Activated B cell treated with CpG ODN at 0.5 μM for 24 hours (primary cell): ENCODE measurements at regions not wholly inside any gene's neighbourhood (a gene's known extent, or its start where the extent isn't known, plus 50 kb on each side); places are given as distances from the start of the nearest gene placed in this dataset.

Experiments
- ATAC-seq: fragments of 200-7000 bp; cut with Tn5 transposase; one replicate; pipeline ENCODE4 v1.10.0; 2021; ENCODE audit warnings: low read depth, mild to moderate bottlenecking, moderate library complexity
- CTCF ChIA-PET: fragments of 350-600 bp; sonication (Branson Sonifier 250); formaldehyde crosslinking; loops from one replicate; lab custom pipeline; 2021; ENCODE audit warnings: antibody characterized with exemption; lab: Charles Lee
- POLR2A ChIA-PET: fragments of 350-600 bp; sonication (Branson Sonifier 250); formaldehyde crosslinking; loops from one replicate; lab custom pipeline; 2021; ENCODE audit warnings: antibody characterized with exemption; lab: Charles Lee
- DNase-seq: peaks from one replicate; pipeline ENCODE4 v3.0.0; 2022
- H3K27ac Mint-ChIP-seq: one replicate; pipeline ENCODE4 v1.8.0; 2020; ENCODE audit warnings: mixed read lengths
- H3K27me3 Mint-ChIP-seq: one replicate; pipeline ENCODE4 v1.8.0; 2021; ENCODE audit warnings: mixed read lengths
- H3K36me3 Mint-ChIP-seq: one replicate; pipeline ENCODE4 v1.8.0; 2021; ENCODE audit warnings: low read depth, mixed read lengths
- H3K4me1 Mint-ChIP-seq: one replicate; pipeline ENCODE4 v1.8.0; 2021; ENCODE audit warnings: mixed read lengths
- H3K4me3 Mint-ChIP-seq: one replicate; pipeline ENCODE4 v1.8.0; 2020; ENCODE audit warnings: mild to moderate bottlenecking, mixed read lengths
- H3K9me3 Mint-ChIP-seq: one replicate; pipeline ENCODE4 v1.8.0; 2020; ENCODE audit warnings: mixed read lengths
- CTCF ChIP-seq: fragments of 200-600 bp; IDR thresholded peaks from one replicate; pipeline ENCODE4 v1.8.0; 2022; ENCODE audit warnings: antibody characterized with exemption, mild to moderate bottlenecking
- intact Hi-C: fragments of 100-400 bp; cut with micrococcal nuclease; formaldehyde crosslinking; loops from one replicate; pipeline ENCODE4 v1.15.1; 2024

- TF ChIP-seq CTCF: no peak
- Mint-ChIP-seq H3K9me3 (peaks cover 2% of the 10 kb centered on the region), H3K4me3 (no peak overlapping the region), H3K36me3 (no peaks in the 10 kb centered on the region), H3K27ac (no peak overlapping the region), H3K27me3 (peaks cover 17% of the 10 kb centered on the region), H3K4me1 (peaks cover 7% of the 10 kb centered on the region)
- ATAC-seq (no peak), DNase-seq (no peak)
- CTCF ChIA-PET: no interaction called here
- intact Hi-C loops: no loop called here
- POLR2A ChIA-PET: no interaction called here
These were observed 70.6 kb downstream of the MRPL14 start for GRCh38 chr6:44056392-44057237.

GRCh38 chr6:44054721-44055559 lies 72.3 kb downstream of the MRPL14 start:
- H3K4me1 Mint-ChIP-seq: peaks cover 7% of the 10 kb centered on the region
- TF ChIP-seq CTCF: no peak
- no peak overlapping the region for H3K27ac Mint-ChIP-seq
- ChIA-PET POLR2A (no interaction called here), CTCF (no interaction called here)
- H3K27me3 Mint-ChIP-seq: peaks cover 17% of the 10 kb centered on the region
- no peaks in the 10 kb centered on the region for H3K9me3 Mint-ChIP-seq
- H3K4me3 Mint-ChIP-seq: no peak overlapping the region
- ATAC-seq (no peak), DNase-seq (no peak)
- intact Hi-C loops: no loop called here
- no peaks in the 10 kb centered on the region for H3K36me3 Mint-ChIP-seq

GRCh38 chr6:44053760-44054556 lies 73.3 kb downstream of the MRPL14 start:
- no peak overlapping the region for H3K4me3 Mint-ChIP-seq
- no peaks in the 10 kb centered on the region for H3K9me3 Mint-ChIP-seq
- DNase-seq (no peak), ATAC-seq (no peak)
- H3K27me3 Mint-ChIP-seq: peaks cover 17% of the 10 kb centered on the region
- H3K27ac Mint-ChIP-seq: no peak overlapping the region
- no peak for TF ChIP-seq CTCF
- ChIA-PET CTCF (no interaction called here), POLR2A (no interaction called here)
- intact Hi-C loops: no loop called here
- peaks cover 7% of the 10 kb centered on the region for H3K4me1 Mint-ChIP-seq
- no peaks in the 10 kb centered on the region for H3K36me3 Mint-ChIP-seq

GRCh38 chr6:44053106-44053756 lies 74.0 kb downstream of the MRPL14 start:
- no peak for ATAC-seq
- intact Hi-C loops: no loop called here
- TF ChIP-seq CTCF: no peak
- no peak for DNase-seq
- Mint-ChIP-seq H3K27me3 (peaks cover 17% of the 10 kb centered on the region), H3K27ac (no peak overlapping the region), H3K9me3 (no peaks in the 10 kb centered on the region), H3K4me3 (no peak overlapping the region), H3K36me3 (no peaks in the 10 kb centered on the region), H3K4me1 (no peaks in the 10 kb centered on the region)
- ChIA-PET CTCF (no interaction called here), POLR2A (no interaction called here)
